ENCODE measurements at regions not wholly inside any gene's neighbourhood (a gene's known extent, or its start where the extent isn't known, plus 50 kb on each side); places are given as distances from the start of the nearest gene placed in this dataset.

GRCh38 chr11:8839957-8840945 lies 70.7 kb upstream of the AKIP1 start:
- no peak for ATAC-seq
- TF ChIP-seq OSR1 (CRISPR knock-in tag; IDR thresholded peaks at IDR 0.05) (no peak), ISL1 (CRISPR knock-in tag; IDR thresholded peaks at IDR 0.05) (no peak), ZC3H10 (CRISPR knock-in tag; IDR thresholded peaks at IDR 0.05) (no peak)

- ATAC-seq: no peak
- TF ChIP-seq ESRRG (CRISPR knock-in tag; IDR thresholded peaks at IDR 0.05): no peak
- no peak for TF ChIP-seq OSR1 (CRISPR knock-in tag; IDR thresholded peaks at IDR 0.05)
- TF ChIP-seq TOX (CRISPR knock-in tag; IDR thresholded peaks at IDR 0.05; ENCODE audit: borderline replicate concordance): no peak
- no peak for TF ChIP-seq PATZ1 (CRISPR knock-in tag; IDR thresholded peaks at IDR 0.05; ENCODE audit: borderline replicate concordance)
These were observed 69.1 kb upstream of the AKIP1 start for GRCh38 chr11:8841899-8842298.

GRCh38 chr11:8858808-8859207 lies 52.2 kb upstream of the AKIP1 start:
- no peak for ATAC-seq
- TF ChIP-seq TSHZ2 (CRISPR knock-in tag; IDR thresholded peaks at IDR 0.05) (no peak), CREB5 (CRISPR knock-in tag; IDR thresholded peaks at IDR 0.05; ENCODE audit: low read depth) (no peak), OSR1 (CRISPR knock-in tag; IDR thresholded peaks at IDR 0.05) (no peak), ZNF70 (CRISPR knock-in tag; IDR thresholded peaks at IDR 0.05) (no peak), TCF4 (CRISPR knock-in tag; IDR thresholded peaks at IDR 0.05; ENCODE audit: borderline replicate concordance) (no peak), ESRRG (CRISPR knock-in tag; IDR thresholded peaks at IDR 0.05) (no peak), ISL1 (CRISPR knock-in tag; IDR thresholded peaks at IDR 0.05) (no peak), RARB (CRISPR knock-in tag; IDR thresholded peaks at IDR 0.05) (no peak), SNAI2 (CRISPR knock-in tag; IDR thresholded peaks at IDR 0.05) (no peak), ARNTL (CRISPR knock-in tag; IDR thresholded peaks at IDR 0.05; ENCODE audit: borderline replicate concordance, low read depth) (no peak), PATZ1 (CRISPR knock-in tag; IDR thresholded peaks at IDR 0.05; ENCODE audit: borderline replicate concordance) (no peak)
